ENCODE measurements at regions not wholly inside any gene's neighbourhood (a gene's known extent, or its start where the extent isn't known, plus 50 kb on each side); places are given as distances from the start of the nearest gene placed in this dataset.

GRCh38 chr13:111516712-111517640, 196.5 kb downstream of the TEX29 start:
- H3K27me3 Mint-ChIP-seq: no peaks in the 10 kb centered on the region
- no peak overlapping the region for H3K27ac Mint-ChIP-seq
- no peaks in the 10 kb centered on the region for H3K36me3 Mint-ChIP-seq
- no peaks in the 10 kb centered on the region for H3K9me3 Mint-ChIP-seq (ENCODE audit: low read depth)
- no peaks in the 10 kb centered on the region for H3K4me1 Mint-ChIP-seq (ENCODE audit: low read depth)
- no peak overlapping the region for H3K4me3 Mint-ChIP-seq

- Mint-ChIP-seq H3K36me3 (no peaks in the 10 kb centered on the region), H3K27ac (no peak overlapping the region), H3K4me3 (no peak overlapping the region), H3K9me3 (ENCODE audit: low read depth) (no peaks in the 10 kb centered on the region), H3K4me1 (ENCODE audit: low read depth) (no peaks in the 10 kb centered on the region), H3K27me3 (no peaks in the 10 kb centered on the region)
These were observed 197.2 kb downstream of the TEX29 start for GRCh38 chr13:111517641-111518010.

- Mint-ChIP-seq H3K4me1 (ENCODE audit: low read depth) (no peaks in the 10 kb centered on the region), H3K9me3 (ENCODE audit: low read depth) (no peaks in the 10 kb centered on the region), H3K27ac (no peak overlapping the region), H3K4me3 (no peak overlapping the region), H3K27me3 (no peaks in the 10 kb centered on the region), H3K36me3 (no peaks in the 10 kb centered on the region)
These were observed 197.8 kb downstream of the TEX29 start for GRCh38 chr13:111518161-111518792.

- Mint-ChIP-seq H3K4me3 (no peak overlapping the region), H3K27me3 (no peaks in the 10 kb centered on the region), H3K27ac (no peak overlapping the region), H3K4me1 (ENCODE audit: low read depth) (no peaks in the 10 kb centered on the region), H3K9me3 (ENCODE audit: low read depth) (no peaks in the 10 kb centered on the region), H3K36me3 (no peaks in the 10 kb centered on the region)
These were observed 198.6 kb downstream of the TEX29 start for GRCh38 chr13:111519041-111519440.

- no peak overlapping the region for H3K27ac Mint-ChIP-seq
- no peaks in the 10 kb centered on the region for H3K4me1 Mint-ChIP-seq (ENCODE audit: low read depth)
- H3K4me3 Mint-ChIP-seq: no peak overlapping the region
- no peaks in the 10 kb centered on the region for H3K9me3 Mint-ChIP-seq (ENCODE audit: low read depth)
- no peaks in the 10 kb centered on the region for H3K36me3 Mint-ChIP-seq
- no peaks in the 10 kb centered on the region for H3K27me3 Mint-ChIP-seq
These were observed 199.2 kb downstream of the TEX29 start for GRCh38 chr13:111519490-111520170.

DNA sequence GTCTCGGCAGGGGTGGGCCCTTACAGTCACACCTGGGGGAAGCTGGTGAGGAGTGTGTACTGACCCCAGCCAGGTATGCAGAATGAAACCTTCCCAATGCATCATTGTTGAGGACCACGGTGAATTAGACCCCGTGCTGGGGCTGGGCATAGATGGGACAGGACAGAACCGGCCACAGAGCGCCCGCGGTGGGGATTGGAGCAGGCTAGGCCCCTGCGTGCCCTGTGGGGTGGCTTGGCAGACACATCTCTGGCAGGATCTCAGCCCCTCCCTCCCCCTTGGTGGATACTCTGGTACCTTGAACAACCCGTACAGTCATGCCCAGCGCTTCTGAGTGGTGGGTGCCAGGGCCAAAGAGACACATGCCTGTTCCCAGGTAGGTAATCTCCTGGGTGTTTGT, 200.6 kb downstream of the TEX29 start:
- Mint-ChIP-seq H3K4me3 (no peak overlapping the region), H3K27me3 (no peaks in the 10 kb centered on the region), H3K4me1 (ENCODE audit: low read depth) (no peaks in the 10 kb centered on the region), H3K9me3 (ENCODE audit: low read depth) (no peaks in the 10 kb centered on the region), H3K27ac (no peak overlapping the region), H3K36me3 (no peaks in the 10 kb centered on the region)

GRCh38 chr13:111521691-111522229, 201.3 kb downstream of the TEX29 start:
- H3K4me3 Mint-ChIP-seq: no peak overlapping the region
- no peaks in the 10 kb centered on the region for H3K9me3 Mint-ChIP-seq (ENCODE audit: low read depth)
- H3K27ac Mint-ChIP-seq: no peak overlapping the region
- H3K36me3 Mint-ChIP-seq: no peaks in the 10 kb centered on the region
- H3K27me3 Mint-ChIP-seq: no peaks in the 10 kb centered on the region
- no peaks in the 10 kb centered on the region for H3K4me1 Mint-ChIP-seq (ENCODE audit: low read depth)

DNA sequence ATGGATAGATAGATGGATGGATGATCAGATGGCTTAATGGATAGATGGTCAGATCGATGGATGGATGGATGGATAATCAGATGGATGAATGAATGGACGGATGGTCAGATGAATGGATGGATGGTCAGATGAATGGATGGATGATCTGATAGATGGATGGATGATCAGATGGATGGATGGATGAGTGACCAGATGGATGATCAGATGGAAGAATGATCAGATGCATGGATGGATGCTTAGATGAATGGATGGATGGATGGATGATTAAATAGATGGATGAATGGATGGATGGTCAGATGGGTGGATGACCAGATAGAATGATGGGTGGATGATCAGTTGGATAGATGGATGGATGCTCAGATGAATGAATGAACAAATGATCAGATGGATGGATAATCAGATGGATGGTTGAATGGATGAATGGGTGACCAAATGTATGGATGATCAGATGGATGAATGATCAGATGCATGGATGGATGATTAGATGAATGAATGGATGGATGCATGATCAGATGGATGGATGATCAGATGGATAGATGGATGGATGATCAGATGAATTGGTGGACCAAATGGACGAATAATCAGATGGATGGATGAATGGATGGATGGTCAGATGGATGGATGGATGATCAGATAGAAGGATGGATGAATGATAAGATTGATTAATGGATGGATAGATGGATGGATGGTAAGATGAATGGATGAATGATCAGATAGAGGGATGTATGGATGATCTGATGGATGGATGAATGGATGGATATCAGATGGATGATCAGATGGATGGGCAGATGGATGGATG, 205.1 kb downstream of the TEX29 start:
- H3K36me3 Mint-ChIP-seq: no peaks in the 10 kb centered on the region
- H3K4me1 Mint-ChIP-seq (ENCODE audit: low read depth): peaks cover 5% of the 10 kb centered on the region
- H3K9me3 Mint-ChIP-seq (ENCODE audit: low read depth): no peaks in the 10 kb centered on the region
- H3K27me3 Mint-ChIP-seq: no peaks in the 10 kb centered on the region
- H3K4me3 Mint-ChIP-seq: no peak overlapping the region
- no peak overlapping the region for H3K27ac Mint-ChIP-seq

DNA sequence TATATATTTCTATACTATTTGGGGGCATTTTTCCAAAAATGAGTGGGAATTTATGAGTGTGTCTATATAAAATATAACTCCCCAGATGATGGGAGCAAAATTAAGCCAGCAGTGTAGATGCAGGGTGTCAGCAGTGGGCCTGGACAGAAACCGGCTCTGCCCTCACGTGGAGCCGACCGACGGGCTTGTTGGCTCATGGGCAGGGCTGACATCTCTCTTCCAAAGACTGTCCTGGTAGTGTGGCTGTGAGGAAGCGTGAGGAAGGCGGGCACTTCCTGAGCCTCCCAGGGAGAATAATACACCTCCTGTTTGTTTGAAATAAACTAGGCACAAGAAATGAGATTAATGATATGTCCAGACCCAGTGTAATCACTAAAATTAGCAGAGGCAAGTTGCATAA, 206.5 kb downstream of the TEX29 start:
- Mint-ChIP-seq H3K36me3 (no peaks in the 10 kb centered on the region), H3K9me3 (ENCODE audit: low read depth) (no peaks in the 10 kb centered on the region), H3K4me1 (ENCODE audit: low read depth) (peaks cover 5% of the 10 kb centered on the region), H3K27me3 (peaks cover 6% of the 10 kb centered on the region), H3K4me3 (no peak overlapping the region), H3K27ac (no peak overlapping the region)

GRCh38 chr13:111527614-111528229, 207.3 kb downstream of the TEX29 start:
- no peaks in the 10 kb centered on the region for H3K36me3 Mint-ChIP-seq
- peaks cover 7% of the 10 kb centered on the region for H3K27me3 Mint-ChIP-seq
- H3K27ac Mint-ChIP-seq: no peak overlapping the region
- no peak overlapping the region for H3K4me3 Mint-ChIP-seq
- H3K4me1 Mint-ChIP-seq (ENCODE audit: low read depth): peaks cover 5% of the 10 kb centered on the region
- H3K9me3 Mint-ChIP-seq (ENCODE audit: low read depth): no peaks in the 10 kb centered on the region

DNA sequence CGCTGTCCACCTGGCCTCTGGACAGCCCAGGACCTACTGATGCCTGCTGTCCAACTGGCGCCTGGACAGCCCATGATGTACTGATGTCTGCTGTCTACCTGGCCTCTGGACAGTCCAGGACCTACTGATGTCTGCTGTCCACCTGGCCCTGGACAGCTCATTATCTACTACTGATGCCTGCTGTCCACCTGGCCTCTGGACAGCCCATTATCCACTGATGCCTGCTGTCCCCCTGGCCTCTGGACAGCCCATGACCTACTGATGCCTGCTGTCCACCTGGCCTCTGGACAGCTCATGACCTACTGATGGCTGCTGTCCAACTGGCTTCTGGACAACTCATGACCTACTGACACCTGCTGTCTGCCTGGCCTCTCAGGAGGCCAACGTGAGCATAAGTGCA, 208.1 kb downstream of the TEX29 start:
- Mint-ChIP-seq H3K4me1 (ENCODE audit: low read depth) (peaks cover 5% of the 10 kb centered on the region), H3K27ac (no peak overlapping the region), H3K27me3 (peaks cover 11% of the 10 kb centered on the region), H3K9me3 (ENCODE audit: low read depth) (no peaks in the 10 kb centered on the region), H3K4me3 (no peak overlapping the region), H3K36me3 (no peaks in the 10 kb centered on the region)

DNA sequence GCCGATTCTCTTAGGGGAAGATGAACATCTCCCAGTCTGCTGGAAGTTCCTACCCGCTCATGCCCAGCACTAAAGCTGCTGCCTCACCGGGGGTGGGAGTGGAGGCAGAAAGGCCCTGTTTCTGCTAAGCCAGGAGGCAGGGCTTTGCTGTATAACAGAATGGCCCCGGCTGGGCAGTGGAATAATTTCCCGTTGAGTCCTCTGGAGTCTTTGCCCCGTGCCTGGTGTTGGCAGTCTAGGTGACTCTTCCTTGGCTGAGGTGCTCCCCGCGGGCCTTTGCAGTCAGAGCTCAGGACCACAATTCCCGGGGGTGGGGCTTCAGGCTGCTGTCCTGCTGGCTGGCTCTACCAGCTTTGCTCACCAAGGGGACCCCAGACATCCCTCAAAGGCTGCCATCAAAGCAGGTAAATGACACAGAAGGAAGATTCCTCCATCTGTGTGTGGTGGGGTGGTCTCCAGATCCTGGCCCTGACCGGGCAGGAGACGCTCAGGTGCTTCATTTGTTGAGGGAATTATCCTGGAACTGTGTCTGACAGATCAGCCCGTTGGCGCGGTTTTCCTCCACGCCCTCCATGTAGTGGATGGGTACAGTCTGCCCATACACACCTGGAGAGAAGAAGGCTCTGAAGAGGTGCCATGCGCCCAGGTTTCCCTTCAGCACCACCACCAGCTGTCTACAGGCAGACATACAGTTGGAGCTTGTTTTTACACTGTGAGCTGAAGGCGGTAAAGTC, 209.9 kb downstream of the TEX29 start:
- H3K27me3 Mint-ChIP-seq: peaks cover 17% of the 10 kb centered on the region
- H3K36me3 Mint-ChIP-seq: no peaks in the 10 kb centered on the region
- no peak overlapping the region for H3K4me3 Mint-ChIP-seq
- no peaks in the 10 kb centered on the region for H3K9me3 Mint-ChIP-seq (ENCODE audit: low read depth)
- H3K4me1 Mint-ChIP-seq (ENCODE audit: low read depth): peaks cover 13% of the 10 kb centered on the region
- H3K27ac Mint-ChIP-seq: no peak overlapping the region

DNA sequence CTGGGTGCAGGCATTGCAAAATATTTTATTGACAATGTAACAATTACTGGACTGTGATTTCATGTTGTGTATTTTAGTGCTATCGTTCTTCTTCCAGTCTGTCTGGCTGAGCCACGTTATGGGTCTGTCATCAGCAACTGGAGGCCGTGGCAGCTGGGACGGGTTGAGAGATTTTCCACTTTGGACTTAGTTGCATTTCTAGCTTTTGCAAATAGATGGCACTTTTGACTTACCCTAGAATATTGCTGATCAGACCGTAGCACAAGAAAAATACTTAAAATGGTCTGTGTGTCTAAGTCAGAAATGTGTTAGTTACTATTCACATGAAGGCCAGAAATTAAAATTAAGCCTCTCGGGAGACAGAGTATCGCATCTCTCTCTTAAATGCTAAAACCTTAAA, 211.1 kb downstream of the TEX29 start:
- no peaks in the 10 kb centered on the region for H3K9me3 Mint-ChIP-seq (ENCODE audit: low read depth)
- no peak overlapping the region for H3K27ac Mint-ChIP-seq
- no peak overlapping the region for H3K4me3 Mint-ChIP-seq
- peaks cover 25% of the 10 kb centered on the region for H3K27me3 Mint-ChIP-seq
- H3K4me1 Mint-ChIP-seq (ENCODE audit: low read depth): peaks cover 17% of the 10 kb centered on the region
- no peaks in the 10 kb centered on the region for H3K36me3 Mint-ChIP-seq

DNA sequence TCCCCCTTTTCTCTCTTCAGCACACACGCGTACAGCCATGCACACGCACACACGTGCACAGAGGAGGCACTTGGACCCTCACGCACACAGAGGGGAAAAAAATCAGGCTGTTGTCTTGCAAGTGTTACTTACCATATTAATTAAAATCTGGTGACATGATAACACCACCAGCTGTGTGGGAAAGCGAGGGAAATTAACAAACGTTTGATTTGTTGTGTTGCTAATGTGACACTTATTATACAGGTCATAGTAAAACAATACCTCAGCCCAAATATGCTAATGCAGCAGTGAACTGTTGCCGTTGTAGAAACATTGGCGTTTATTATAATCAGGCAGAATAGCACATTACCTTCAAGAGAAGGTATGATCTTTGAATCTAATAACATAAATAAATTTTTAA, 211.7 kb downstream of the TEX29 start:
- Mint-ChIP-seq H3K36me3 (no peaks in the 10 kb centered on the region), H3K9me3 (ENCODE audit: low read depth) (no peaks in the 10 kb centered on the region), H3K4me1 (ENCODE audit: low read depth) (peaks cover 17% of the 10 kb centered on the region), H3K27me3 (peaks cover 26% of the 10 kb centered on the region), H3K27ac (no peak overlapping the region), H3K4me3 (no peak overlapping the region)
